GM23248 (cell line): ENCODE measurements at regions not wholly inside any gene's neighbourhood (a gene's known extent, or its start where the extent isn't known, plus 50 kb on each side); places are given as distances from the start of the nearest gene placed in this dataset.

Source experiments
- EZH2 ChIP-seq: fragments of 200-600 bp; sonication (generic); IDR thresholded peaks from 2 replicates; pipeline ENCODE4 v1.6.1; 2018; ENCODE audit warnings: antibody characterized with exemption, mild to moderate bottlenecking; ENCODE audit not compliant: insufficient read depth, poor library complexity, severe bottlenecking
- EZH2phosphoT487 ChIP-seq: fragments of 200-600 bp; sonication (generic); IDR thresholded peaks from 2 replicates; pipeline ENCODE4 v1.6.1; 2018; ENCODE audit warnings: antibody characterized with exemption, moderate library complexity, mild to moderate bottlenecking, low read depth; ENCODE audit not compliant: insufficient read depth

GRCh38 chr4:141499261-141499853 is 137.0 kb upstream of the IL15 start:
- no peak for TF ChIP-seq EZH2
- no peak for TF ChIP-seq EZH2phosphoT487
